ENCODE measurements at regions not wholly inside any gene's neighbourhood (a gene's known extent, or its start where the extent isn't known, plus 50 kb on each side); places are given as distances from the start of the nearest gene placed in this dataset.

- Histone ChIP-seq H3K9me3 (ENCODE audit: control insufficient read depth, insufficient read depth, low read length) (no peaks in the 10 kb centered on the region), H3K4me1 (ENCODE audit: control insufficient read depth, insufficient read depth, low read length) (no peaks in the 10 kb centered on the region), H3K36me3 (ENCODE audit: control insufficient read depth, insufficient read depth, low read length) (no peaks in the 10 kb centered on the region), H3K9ac (ENCODE audit: low read depth, low read length) (no peak overlapping the region), H3K27me3 (ENCODE audit: control insufficient read depth, insufficient read depth, low read length) (no peaks in the 10 kb centered on the region), H3K4me3 (ENCODE audit: low read depth, low read length) (no peak overlapping the region)
Measured at GRCh38 chr3:106004826-106005225, 136.0 kb upstream of the CBLB start.

DNA sequence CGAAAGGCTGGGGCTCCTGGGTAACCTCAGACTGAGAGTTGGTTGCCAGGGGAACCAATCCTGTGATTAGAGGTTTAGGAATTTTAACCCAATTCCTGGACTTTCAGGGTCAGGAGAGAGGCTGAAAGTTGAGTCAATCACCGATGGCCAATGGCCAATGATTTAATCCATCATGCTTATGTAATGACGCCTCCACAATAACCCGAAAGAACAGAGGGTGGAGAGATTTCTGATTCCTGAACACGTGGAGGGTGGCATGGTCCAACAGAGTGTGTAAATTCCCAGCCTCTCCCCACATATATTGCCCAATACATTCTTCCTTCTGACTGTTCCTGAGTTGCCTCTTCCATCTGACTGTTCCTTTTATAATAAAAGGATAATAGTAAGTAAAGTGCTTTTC lies 137.2 kb upstream of the CBLB start:
- Histone ChIP-seq H3K4me1 (ENCODE audit: control insufficient read depth, insufficient read depth, low read length) (no peaks in the 10 kb centered on the region), H3K36me3 (ENCODE audit: control insufficient read depth, insufficient read depth, low read length) (no peaks in the 10 kb centered on the region), H3K4me3 (ENCODE audit: low read depth, low read length) (no peak overlapping the region), H3K9me3 (ENCODE audit: control insufficient read depth, insufficient read depth, low read length) (no peaks in the 10 kb centered on the region), H3K27me3 (ENCODE audit: control insufficient read depth, insufficient read depth, low read length) (no peaks in the 10 kb centered on the region), H3K9ac (ENCODE audit: low read depth, low read length) (no peak overlapping the region)

- H3K36me3 ChIP-seq (ENCODE audit: control insufficient read depth, insufficient read depth, low read length), result no peaks in the 10 kb centered on the region
- H3K4me1 ChIP-seq (ENCODE audit: control insufficient read depth, insufficient read depth, low read length), result no peaks in the 10 kb centered on the region
Measured at GRCh38 chr3:106006571-106006970, 137.8 kb upstream of the CBLB start.

GRCh38 chr3:106007512-106007911 lies 138.7 kb upstream of the CBLB start:
- no peaks in the 10 kb centered on the region for H3K4me1 ChIP-seq (ENCODE audit: control insufficient read depth, insufficient read depth, low read length)
- H3K4me3 ChIP-seq (ENCODE audit: low read depth, low read length), result no peak overlapping the region
- H3K27me3 ChIP-seq (ENCODE audit: control insufficient read depth, insufficient read depth, low read length), result no peaks in the 10 kb centered on the region
- H3K36me3 ChIP-seq (ENCODE audit: control insufficient read depth, insufficient read depth, low read length), result no peaks in the 10 kb centered on the region
- no peaks in the 10 kb centered on the region for H3K9me3 ChIP-seq (ENCODE audit: control insufficient read depth, insufficient read depth, low read length)
- H3K9ac ChIP-seq (ENCODE audit: low read depth, low read length), result no peak overlapping the region

More at GRCh38 chr3:106006571-106006970, 137.8 kb upstream of the CBLB start:
- Histone ChIP-seq H3K9ac (ENCODE audit: low read depth, low read length) (no peak overlapping the region), H3K9me3 (ENCODE audit: control insufficient read depth, insufficient read depth, low read length) (no peaks in the 10 kb centered on the region), H3K4me3 (ENCODE audit: low read depth, low read length) (no peak overlapping the region), H3K27me3 (ENCODE audit: control insufficient read depth, insufficient read depth, low read length) (no peaks in the 10 kb centered on the region)

DNA sequence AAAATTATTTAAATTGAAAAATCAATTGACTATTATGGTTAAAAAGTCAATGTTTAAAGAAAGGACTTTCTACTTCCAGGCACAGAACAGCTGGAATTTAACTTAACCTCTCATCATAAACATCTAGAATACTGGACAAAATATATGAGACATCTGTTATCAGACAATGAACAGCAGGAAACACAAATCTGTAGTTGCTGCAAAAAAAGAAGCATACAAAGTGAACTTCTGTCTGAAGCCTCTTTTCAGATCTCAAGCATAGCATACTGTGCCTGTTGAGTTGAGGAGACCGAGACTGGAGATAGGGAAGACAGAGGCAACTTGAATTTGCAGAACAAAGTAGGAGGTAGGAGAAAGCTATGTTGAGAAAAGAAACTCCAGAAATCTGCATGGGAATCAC lies 140.0 kb upstream of the CBLB start:
- Histone ChIP-seq H3K9ac (ENCODE audit: low read depth, low read length) (no peak overlapping the region), H3K4me3 (ENCODE audit: low read depth, low read length) (no peak overlapping the region), H3K36me3 (ENCODE audit: control insufficient read depth, insufficient read depth, low read length) (no peaks in the 10 kb centered on the region), H3K27me3 (ENCODE audit: control insufficient read depth, insufficient read depth, low read length) (no peaks in the 10 kb centered on the region), H3K9me3 (ENCODE audit: control insufficient read depth, insufficient read depth, low read length) (no peaks in the 10 kb centered on the region), H3K4me1 (ENCODE audit: control insufficient read depth, insufficient read depth, low read length) (no peaks in the 10 kb centered on the region)

DNA sequence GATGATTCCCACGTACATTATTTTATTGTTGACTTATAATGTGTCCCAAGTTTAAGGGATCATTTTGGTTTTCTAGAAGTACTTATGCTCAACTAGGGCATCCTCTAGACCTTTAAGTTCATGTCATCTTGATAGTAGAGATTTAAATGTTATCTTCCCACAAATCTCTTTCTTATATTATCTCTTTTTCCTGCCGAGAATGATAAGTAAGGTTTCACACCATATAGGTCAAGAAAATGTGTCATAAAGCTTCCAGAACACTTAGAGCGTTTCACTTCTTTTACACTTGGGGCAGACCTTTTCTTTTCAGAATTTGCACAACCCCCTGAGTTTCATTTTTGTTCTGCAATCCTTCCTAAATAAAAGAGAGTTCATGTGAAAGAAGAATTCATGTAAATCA lies 142.0 kb upstream of the CBLB start:
- Histone ChIP-seq H3K36me3 (ENCODE audit: control insufficient read depth, insufficient read depth, low read length) (no peaks in the 10 kb centered on the region), H3K27me3 (ENCODE audit: control insufficient read depth, insufficient read depth, low read length) (no peaks in the 10 kb centered on the region), H3K4me1 (ENCODE audit: control insufficient read depth, insufficient read depth, low read length) (no peaks in the 10 kb centered on the region), H3K4me3 (ENCODE audit: low read depth, low read length) (no peak overlapping the region), H3K9me3 (ENCODE audit: control insufficient read depth, insufficient read depth, low read length) (no peaks in the 10 kb centered on the region), H3K9ac (ENCODE audit: low read depth, low read length) (no peak overlapping the region)

GRCh38 chr3:106013971-106014370 lies 145.2 kb upstream of the CBLB start:
- H3K36me3 ChIP-seq (ENCODE audit: control insufficient read depth, insufficient read depth, low read length), result no peaks in the 10 kb centered on the region
- no peaks in the 10 kb centered on the region for H3K4me1 ChIP-seq (ENCODE audit: control insufficient read depth, insufficient read depth, low read length)
- H3K27me3 ChIP-seq (ENCODE audit: control insufficient read depth, insufficient read depth, low read length), result no peaks in the 10 kb centered on the region
- H3K9me3 ChIP-seq (ENCODE audit: control insufficient read depth, insufficient read depth, low read length), result no peaks in the 10 kb centered on the region
- H3K4me3 ChIP-seq (ENCODE audit: low read depth, low read length), result no peak overlapping the region
- no peak overlapping the region for H3K9ac ChIP-seq (ENCODE audit: low read depth, low read length)

DNA sequence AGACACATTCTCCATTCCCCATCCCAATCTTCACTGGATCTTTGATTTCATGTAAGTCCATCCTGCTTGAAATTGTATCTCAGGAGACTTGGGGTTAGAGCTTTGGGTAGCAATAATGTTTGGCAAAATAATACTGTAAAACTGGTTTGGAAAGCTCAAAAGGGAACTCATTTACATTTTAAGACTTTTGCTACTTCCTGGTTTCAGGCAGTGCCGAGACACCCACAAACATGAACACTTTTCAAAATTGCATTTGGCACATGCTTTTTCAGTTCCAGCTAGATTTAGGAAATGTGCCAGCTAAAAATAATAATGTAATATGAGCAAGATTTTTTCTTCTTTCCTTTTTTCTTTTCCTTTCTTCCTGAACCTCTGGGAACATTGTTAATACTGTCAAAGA lies 145.7 kb upstream of the CBLB start:
- no peaks in the 10 kb centered on the region for H3K9me3 ChIP-seq (ENCODE audit: control insufficient read depth, insufficient read depth, low read length)
- H3K4me1 ChIP-seq (ENCODE audit: control insufficient read depth, insufficient read depth, low read length), result no peaks in the 10 kb centered on the region
- H3K9ac ChIP-seq (ENCODE audit: low read depth, low read length), result no peak overlapping the region
- H3K36me3 ChIP-seq (ENCODE audit: control insufficient read depth, insufficient read depth, low read length), result no peaks in the 10 kb centered on the region
- no peaks in the 10 kb centered on the region for H3K27me3 ChIP-seq (ENCODE audit: control insufficient read depth, insufficient read depth, low read length)
- H3K4me3 ChIP-seq (ENCODE audit: low read depth, low read length), result no peak overlapping the region

DNA sequence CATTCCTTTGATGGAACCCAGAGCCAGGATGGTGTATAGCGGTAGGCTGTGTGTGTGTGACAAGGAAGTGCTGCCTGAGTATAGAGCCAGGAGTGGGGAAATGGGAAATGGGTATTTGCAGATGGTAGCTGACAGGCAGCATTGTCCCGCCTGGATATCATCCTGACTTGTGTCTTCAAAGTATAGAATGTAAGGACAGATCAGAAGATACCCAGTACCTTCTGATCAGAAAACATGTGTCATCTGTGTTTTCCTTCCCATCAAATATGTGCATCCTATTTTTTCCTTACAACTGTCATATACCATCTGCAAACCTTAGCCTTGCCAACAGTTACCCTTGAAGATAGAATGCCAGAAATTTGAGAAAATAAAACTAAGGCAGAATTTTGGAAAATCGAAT lies 146.2 kb upstream of the CBLB start:
- H3K9me3 ChIP-seq (ENCODE audit: control insufficient read depth, insufficient read depth, low read length), result no peaks in the 10 kb centered on the region
- no peak overlapping the region for H3K4me3 ChIP-seq (ENCODE audit: low read depth, low read length)
- H3K9ac ChIP-seq (ENCODE audit: low read depth, low read length), result no peak overlapping the region
- H3K4me1 ChIP-seq (ENCODE audit: control insufficient read depth, insufficient read depth, low read length), result no peaks in the 10 kb centered on the region
- no peaks in the 10 kb centered on the region for H3K27me3 ChIP-seq (ENCODE audit: control insufficient read depth, insufficient read depth, low read length)
- no peaks in the 10 kb centered on the region for H3K36me3 ChIP-seq (ENCODE audit: control insufficient read depth, insufficient read depth, low read length)

DNA sequence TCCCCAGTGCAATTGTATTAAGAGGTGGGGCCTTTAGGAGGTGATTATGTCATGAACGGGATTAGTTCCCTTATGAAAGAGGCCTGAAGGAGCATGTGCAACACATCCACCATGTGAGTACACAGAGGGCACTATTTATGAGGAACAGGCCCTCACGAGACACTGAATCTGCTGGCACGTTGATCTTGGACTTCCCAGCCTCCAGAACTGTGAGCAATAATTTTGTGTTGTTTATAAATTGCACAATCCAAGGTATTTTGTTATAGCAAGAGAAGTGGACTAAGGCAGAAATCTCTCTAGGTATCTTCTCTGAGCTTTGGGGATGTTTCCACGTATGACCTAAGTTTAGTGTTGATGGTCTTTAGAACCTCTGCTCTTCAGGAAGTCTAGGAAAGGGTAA lies 149.3 kb upstream of the CBLB start:
- Histone ChIP-seq H3K9ac (ENCODE audit: low read depth, low read length) (no peak overlapping the region), H3K4me1 (ENCODE audit: control insufficient read depth, insufficient read depth, low read length) (no peaks in the 10 kb centered on the region), H3K4me3 (ENCODE audit: low read depth, low read length) (no peak overlapping the region), H3K9me3 (ENCODE audit: control insufficient read depth, insufficient read depth, low read length) (no peaks in the 10 kb centered on the region), H3K36me3 (ENCODE audit: control insufficient read depth, insufficient read depth, low read length) (no peaks in the 10 kb centered on the region), H3K27me3 (ENCODE audit: control insufficient read depth, insufficient read depth, low read length) (no peaks in the 10 kb centered on the region)

GRCh38 chr3:106018929-106019550 lies 150.2 kb upstream of the CBLB start:
- no peaks in the 10 kb centered on the region for H3K27me3 ChIP-seq (ENCODE audit: control insufficient read depth, insufficient read depth, low read length)
- H3K4me1 ChIP-seq (ENCODE audit: control insufficient read depth, insufficient read depth, low read length), result no peaks in the 10 kb centered on the region
- no peaks in the 10 kb centered on the region for H3K9me3 ChIP-seq (ENCODE audit: control insufficient read depth, insufficient read depth, low read length)
- no peaks in the 10 kb centered on the region for H3K36me3 ChIP-seq (ENCODE audit: control insufficient read depth, insufficient read depth, low read length)
- H3K4me3 ChIP-seq (ENCODE audit: low read depth, low read length), result no peak overlapping the region
- no peak overlapping the region for H3K9ac ChIP-seq (ENCODE audit: low read depth, low read length)

- no peak overlapping the region for H3K9ac ChIP-seq (ENCODE audit: low read depth, low read length)
- no peaks in the 10 kb centered on the region for H3K36me3 ChIP-seq (ENCODE audit: control insufficient read depth, insufficient read depth, low read length)
- H3K9me3 ChIP-seq (ENCODE audit: control insufficient read depth, insufficient read depth, low read length), result no peaks in the 10 kb centered on the region
- no peaks in the 10 kb centered on the region for H3K4me1 ChIP-seq (ENCODE audit: control insufficient read depth, insufficient read depth, low read length)
- H3K27me3 ChIP-seq (ENCODE audit: control insufficient read depth, insufficient read depth, low read length), result no peaks in the 10 kb centered on the region
- H3K4me3 ChIP-seq (ENCODE audit: low read depth, low read length), result no peak overlapping the region
Measured at GRCh38 chr3:106022913-106023312, 154.1 kb upstream of the CBLB start.

All from iPS-15b (cell line).